Thyroid gland (tissue), 4 donors: ENCODE measurements at regions not wholly inside any gene's neighbourhood (a gene's known extent, or its start where the extent isn't known, plus 50 kb on each side); places are given as distances from the start of the nearest gene placed in this dataset.

Source experiments
- CTCF ChIP-seq, 6 experiments: fragments of 200-600 bp in 3 of 6; fragments of 450-650 bp in 3 of 6; sonication (generic) in 3 of 6; IDR thresholded peaks; one replicate each; pipeline ENCODE4 v1.5.1; 2016 to 2019; ENCODE audit warnings: antibody characterized with exemption in 6 of 6, mild to moderate bottlenecking in 2 of 6, inconsistent platforms in 1 of 6, moderate library complexity in 1 of 6
- POLR2A ChIP-seq, 2 donors: fragments of 450-650 bp; IDR thresholded peaks; one replicate each; pipeline ENCODE4 v1.6.1; 2017; ENCODE audit warnings: antibody characterized with exemption in 2 of 2, mild to moderate bottlenecking in 2 of 2, moderate library complexity in 1 of 2

GRCh38 chr9:92232190-92232589 is 61.3 kb downstream of the IARS1 start:
- no peak for TF ChIP-seq CTCF (IDR thresholded peaks at IDR 0.05)
- no peak for TF ChIP-seq POLR2A (IDR thresholded peaks at IDR 0.05)
